Activated T-cell treated with anti-CD3 and anti-CD28 coated beads, Interleukin-2, amount 50 U/mL, for 48 hours (primary cell): ENCODE measurements at regions not wholly inside any gene's neighbourhood (a gene's known extent, or its start where the extent isn't known, plus 50 kb on each side); places are given as distances from the start of the nearest gene placed in this dataset.
A peak's percentile ranks its signal among the peaks of the same experiment; 100 is the strongest.

ENCODE experiments used
- DNase-seq, 2 experiments: peaks; one replicate each; pipeline ENCODE4 v3.0.0-alpha.2; 2020

- DNase-seq: no peak
These were observed 640.9 kb downstream of the MED13L start for GRCh38 chr12:115636546-115636945.

GRCh38 chr12:115632308-115632707, 645.2 kb downstream of the MED13L start:
- no peak for DNase-seq

GRCh38 chr12:115630136-115630535, 647.4 kb downstream of the MED13L start:
- no peak for DNase-seq

GRCh38 chr12:115626210-115626609, 651.3 kb downstream of the MED13L start:
- no peak for DNase-seq

DNA sequence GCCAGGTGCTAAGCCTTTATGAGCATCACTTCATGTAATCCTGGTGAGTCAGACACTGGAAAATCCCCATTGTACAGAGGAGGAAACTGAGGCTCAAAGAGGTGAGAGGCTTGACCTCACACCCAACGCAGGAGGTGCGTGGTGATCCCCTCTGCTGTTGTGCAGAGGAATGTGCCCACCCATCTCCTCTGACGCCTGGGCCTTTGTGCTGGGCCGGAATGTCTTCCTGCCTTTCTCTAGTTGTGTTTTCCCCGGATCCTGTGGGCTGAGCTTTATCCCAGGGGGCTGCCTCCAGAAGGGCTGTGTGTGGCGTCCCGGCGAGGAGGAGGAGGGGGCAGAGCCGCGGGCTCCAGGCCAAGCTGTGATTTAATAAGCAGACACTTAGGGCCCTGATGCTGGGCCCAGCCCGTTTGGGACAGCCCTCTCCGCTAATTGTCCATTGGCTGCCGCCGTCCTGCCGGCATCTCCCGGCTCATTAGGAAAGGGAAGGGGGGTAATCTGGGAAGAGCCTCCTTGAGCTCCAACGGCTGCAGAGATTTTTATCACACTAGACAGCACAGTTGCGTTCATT, 653.6 kb downstream of the MED13L start:
- DNase-seq: no peak

DNA sequence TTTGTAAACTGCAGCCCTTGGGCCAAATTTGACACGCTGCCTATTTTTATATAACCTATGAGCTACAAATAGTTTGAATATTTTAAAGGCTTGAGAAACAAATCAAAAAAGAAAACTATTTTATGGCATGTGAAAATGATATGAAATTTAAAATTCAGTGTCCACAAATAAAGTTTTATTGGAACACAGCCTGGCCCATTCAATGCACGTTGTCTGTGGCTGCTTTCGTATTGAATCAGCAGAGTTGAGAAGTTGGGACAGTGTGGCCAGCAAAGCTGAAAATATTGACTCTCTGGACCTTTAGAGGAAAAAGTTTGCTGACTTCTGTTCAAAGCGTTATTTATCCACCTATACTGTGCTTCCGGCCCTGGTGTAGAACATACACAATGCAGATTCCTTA, 654.2 kb downstream of the MED13L start:
- no peak for DNase-seq

DNA sequence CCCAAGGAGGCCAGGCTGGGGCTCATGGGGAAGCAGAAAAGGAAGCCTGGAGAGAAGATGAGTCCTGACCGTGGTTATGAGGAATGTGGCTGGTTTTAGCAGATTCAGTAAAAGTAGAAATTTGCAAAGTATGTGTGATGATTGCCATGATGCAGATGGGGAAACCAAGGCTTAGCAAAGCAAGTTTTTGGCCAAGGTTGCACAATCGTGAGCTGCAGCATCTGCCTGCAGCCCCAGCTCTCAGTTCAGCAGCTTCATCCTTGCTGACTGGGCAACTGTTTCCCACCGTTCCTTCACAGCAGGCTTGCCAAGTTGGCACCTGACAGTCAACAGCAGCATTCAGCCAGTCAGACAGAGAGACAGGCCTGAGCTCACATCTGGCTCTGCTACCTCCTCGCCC, 656.7 kb downstream of the MED13L start:
- DNase-seq: no peak

GRCh38 chr12:115619889-115620288, 657.6 kb downstream of the MED13L start:
- no peak for DNase-seq

GRCh38 chr12:115619061-115619460, 658.4 kb downstream of the MED13L start:
- no peak for DNase-seq

DNA sequence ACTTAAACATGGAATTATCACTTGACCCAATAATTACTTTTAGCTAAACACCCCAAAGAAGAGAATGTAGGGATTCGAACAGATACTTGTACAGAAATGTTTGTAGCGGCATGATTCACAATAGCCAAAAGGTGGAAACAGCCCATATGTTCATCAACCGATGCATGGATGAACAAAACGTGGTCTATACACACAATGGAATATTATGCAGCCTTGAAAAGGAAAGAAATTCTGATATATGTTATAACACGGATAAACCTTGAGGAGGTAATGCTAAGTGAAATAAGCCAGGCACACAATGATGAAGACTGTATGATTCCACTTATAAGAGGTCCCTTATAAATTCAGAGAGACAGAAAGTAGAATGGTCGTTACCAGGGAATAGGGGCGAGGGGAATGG, 659.4 kb downstream of the MED13L start:
- no peak for DNase-seq

DNA sequence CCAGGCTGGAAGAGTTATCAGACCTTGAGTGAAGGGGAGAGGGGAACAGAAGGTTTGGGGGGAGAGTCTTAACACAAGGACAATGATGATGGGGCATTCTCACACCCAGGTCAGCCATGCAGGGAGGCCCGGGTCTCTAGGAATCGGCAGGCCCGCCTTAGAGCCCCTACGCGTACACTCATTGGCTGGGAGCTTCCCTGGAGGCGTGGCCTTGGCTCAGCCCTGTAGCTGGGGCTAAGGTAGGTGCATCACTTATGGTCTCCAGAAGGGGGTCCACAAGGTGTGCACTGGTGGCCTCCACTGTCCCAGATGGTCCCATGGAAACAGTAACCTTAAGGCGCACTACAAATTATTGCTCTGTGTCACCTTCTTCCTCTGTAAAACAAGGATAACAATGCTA, 660.1 kb downstream of the MED13L start:
- DNase-seq: no peak

- no peak for DNase-seq
These were observed 666.0 kb downstream of the MED13L start for GRCh38 chr12:115611477-115611876.

DNA sequence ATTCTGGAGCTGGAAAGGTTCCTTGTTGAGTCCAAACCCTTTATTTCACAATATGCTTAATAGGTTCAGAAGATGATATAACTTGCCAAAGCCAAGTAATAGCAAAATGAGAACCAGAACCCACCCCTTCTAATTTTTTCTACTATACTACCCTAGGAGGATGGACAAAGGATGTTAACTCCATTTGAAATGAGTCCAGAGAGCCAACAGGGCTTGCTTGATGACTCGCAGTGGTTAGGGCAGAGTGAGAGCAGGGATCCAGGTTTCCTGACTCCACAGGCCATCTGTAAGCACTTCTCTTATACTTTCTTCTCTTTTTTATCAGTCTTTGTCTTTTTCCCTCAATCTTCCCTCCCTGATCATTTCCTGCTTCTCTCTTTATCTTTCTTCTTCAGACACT, 668.1 kb downstream of the MED13L start:
- no peak for DNase-seq

DNA sequence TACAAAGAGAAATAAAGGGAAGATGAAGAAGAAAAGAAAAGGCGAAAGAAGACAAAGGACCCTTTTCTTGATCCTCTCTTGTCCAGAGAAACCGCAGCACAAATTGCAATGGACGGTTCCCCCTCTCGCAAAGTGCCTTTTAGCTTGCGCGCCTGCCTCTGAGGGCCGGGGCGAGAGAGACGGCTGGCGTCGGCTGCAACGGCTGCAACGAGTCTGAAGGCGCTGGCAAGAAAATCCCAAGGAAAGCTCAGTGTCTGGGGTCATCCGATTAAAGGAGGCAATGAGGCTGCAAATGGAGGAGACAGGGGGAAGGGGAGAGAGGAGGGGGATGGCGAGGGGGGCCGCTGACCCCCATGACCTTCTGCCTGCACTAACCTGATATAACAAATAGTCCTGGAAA, 671.5 kb downstream of the MED13L start:
- DNase-seq: no peak

DNA sequence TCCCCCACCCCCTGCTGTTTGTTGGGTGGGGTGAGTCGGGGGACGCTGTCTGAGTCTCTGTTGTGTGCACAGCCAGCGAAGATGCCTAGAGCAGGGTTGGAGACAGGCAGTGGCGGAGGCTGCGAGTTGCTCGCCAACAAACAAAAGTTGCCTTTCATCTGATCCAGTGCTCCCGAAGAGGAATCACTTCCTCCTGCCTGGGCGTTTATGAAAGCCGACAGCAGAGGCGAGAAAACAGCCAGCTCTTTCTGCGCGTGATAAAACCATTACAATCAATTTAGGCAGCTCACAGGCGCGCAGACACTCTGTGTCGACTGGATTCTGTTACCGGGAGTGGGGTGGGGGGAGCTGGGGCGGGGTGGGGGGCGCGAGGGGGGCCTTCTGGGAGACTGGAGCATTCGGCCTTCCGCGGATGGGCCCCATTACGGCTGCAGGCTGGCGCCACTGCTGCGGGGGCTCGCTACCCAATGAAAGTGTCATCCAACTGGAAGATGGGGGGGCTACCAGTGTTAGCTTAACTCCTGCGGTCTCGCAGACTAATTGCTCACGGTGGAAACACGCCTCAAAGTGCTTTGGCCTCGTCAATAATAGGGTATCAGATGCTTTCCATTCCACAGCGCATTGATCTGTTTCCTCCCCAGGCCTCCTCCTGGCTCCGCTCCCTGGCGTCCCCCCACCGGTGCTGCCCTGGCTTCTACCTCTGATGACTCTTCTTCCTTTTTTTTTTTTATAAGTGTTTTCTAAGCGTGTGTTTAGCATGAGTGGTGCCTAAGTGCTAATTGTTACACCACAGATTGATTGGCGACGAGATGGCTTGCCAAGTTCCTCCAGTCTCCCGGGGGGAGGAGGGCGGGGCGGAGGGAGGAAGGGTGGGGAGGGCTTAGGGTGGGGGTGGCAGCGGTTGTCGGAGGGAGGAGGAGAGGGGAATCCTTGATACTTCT, 678.4 kb downstream of the MED13L start:
- no peak for DNase-seq

DNA sequence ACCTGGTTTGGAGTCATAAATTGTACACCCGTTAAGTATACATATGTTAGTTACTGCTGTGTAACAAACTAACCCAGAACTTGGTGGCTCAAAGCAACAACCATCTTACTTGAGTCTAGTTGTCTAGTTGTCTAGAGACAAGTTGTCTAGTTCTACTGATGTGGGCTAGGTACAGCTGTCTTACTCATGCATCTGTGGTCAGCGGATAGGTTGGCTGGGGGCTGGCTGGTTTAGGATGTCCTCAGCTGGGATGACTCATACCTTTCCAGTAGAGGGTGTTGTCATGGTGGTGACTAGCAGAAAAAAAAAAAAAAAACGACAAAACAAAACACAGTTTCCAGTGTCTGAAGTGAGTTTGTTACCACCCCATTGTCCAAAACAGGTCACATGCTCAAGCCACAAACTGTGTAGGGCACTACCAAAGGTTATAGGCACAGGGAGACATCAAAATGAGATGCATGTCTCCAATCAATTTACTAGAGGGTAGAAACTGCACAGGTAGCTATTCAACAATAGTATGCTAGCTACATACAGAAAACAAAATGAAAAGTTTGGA, 680.3 kb downstream of the MED13L start:
- DNase-seq: peak in 1 of 2 experiments; percentile 17

DNA sequence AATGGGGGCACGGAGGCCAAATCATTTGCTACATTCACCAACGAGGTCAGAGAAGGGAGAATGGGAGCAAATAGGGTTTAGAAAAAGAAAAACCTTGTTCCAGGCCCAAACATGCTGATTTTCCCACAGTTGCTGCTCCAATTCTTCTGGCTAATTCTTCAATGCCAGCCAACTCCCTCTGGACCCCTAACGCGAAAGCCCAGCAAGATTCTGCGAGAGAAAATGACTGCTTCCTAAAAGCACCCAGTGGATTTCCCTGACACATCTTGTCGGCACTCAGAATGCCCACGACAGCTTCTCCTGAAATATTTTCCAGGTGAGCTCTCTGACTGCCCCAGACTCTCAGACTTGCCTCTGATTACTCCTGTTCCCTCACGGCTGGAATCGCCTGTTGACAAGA, 689.4 kb downstream of the MED13L start:
- DNase-seq: no peak

DNA sequence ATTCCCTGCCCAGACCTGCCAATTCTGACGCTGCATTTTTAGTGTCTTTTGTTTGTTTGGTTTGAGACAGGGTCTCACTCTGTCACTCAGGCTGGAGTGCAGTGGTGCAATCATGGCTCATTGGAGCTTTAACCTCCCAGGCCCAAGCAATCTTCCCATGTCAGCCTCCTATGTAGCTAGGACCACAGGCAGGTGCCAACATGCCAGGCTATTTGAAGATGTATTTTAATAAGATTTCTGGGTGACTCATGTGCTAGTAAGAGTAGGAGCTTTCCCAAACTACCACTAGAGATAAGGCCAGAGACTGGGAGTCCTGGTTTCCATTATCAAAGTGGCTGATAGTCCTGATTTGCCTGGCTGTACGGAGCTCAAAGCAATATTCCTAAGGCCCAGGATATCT, 693.3 kb downstream of the MED13L start:
- DNase-seq: no peak

DNA sequence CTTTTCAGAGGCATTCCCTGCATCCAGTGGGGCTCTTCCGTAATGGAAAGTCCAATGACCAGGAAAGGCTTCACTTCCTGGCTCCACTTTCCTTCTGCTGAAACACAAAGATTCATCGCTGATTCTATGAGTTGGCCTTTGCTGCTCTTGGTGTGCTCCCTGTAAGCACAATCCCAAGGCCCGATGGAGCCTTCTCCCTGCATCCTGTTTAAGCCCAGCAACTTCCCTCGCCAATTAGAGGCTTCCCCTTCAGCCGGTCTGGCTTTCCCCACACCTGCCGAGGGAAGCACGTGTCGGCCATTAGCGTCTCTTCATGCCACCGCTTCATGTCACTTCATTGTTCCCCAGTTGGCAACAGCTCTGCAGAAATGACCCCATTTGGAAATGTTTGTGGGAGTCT, 693.9 kb downstream of the MED13L start:
- DNase-seq: no peak

DNA sequence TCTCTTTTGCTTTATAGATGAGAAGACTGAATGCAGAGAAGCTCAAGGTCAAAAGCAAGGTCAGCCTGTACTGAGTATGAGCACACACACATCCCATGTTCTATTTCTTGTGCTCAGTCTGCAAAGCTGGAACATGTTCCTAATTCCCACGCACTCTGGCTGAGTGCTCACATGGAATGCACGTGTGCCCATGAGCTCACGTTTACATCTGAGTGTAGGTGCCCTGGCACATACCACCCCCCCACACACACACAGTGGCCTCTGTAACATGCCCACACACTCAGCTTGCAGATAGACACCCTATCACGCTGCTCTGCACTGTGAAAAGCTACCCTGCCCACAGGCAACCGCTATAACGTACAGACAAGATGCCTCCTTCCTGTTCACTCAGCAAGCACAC, 700.1 kb downstream of the MED13L start:
- no peak for DNase-seq

DNA sequence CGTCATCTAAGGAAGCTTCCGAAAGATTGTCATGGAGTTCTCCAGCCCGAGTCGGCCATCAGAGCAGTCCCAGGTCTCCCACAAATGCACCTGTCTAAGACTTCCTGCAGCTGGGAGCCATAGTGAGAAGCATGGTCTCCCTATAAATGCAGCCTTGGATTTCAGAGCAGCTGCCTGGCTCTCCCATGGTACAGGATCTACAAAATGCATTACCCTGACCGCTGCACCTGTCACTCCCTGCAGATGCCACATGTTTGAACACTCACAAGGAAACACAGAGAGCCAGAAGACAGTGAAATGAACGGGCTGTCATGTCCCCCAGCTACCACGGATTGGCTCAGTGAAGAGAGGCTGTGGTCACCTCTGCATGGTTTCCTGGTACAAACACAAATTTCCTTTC, 702.7 kb downstream of the MED13L start:
- DNase-seq: no peak

- DNase-seq: no peak
These were observed 705.1 kb downstream of the MED13L start for GRCh38 chr12:115572440-115572839.

DNA sequence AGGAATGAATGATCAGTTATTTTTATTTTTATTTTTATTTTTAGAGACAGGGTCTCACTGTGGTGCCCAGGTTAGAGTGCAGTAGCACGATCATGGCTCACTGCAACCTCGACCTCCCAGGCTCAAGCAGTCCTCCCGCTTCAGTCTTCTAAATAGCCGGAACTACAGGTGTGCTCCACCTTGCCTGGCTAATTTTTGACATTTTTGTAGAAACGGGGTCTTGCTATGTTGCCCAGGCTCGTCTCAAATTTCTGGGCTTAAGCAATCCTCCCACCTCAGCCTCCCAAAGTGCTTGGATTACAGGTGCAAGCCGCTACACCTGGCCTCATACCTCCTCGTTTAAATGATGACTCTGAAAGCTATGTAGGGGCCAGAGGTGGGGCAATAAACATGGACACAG, 706.0 kb downstream of the MED13L start:
- no peak for DNase-seq

DNA sequence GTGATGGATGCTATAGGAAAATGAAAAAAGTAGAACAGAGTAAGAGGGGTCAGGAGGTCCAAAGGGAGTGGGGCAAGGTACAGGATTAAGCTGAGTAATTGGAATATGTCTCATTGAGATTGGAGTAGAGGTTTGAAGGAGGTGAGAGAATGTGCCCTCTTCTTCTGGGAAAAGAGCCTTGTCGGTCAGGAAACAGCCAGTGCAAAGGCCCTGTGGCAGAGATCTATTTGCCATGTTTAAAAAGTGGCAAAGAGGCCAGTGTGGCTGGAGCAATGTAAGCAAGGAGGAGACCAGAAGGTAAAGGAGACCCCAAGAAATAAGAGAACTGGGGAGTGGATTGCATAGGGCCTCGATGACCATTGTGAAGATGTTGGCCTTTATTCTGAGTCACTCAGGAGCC, 706.5 kb downstream of the MED13L start:
- DNase-seq: no peak
